K562 (cell line): ENCODE measurements at regions not wholly inside any gene's neighbourhood (a gene's known extent, or its start where the extent isn't known, plus 50 kb on each side); places are given as distances from the start of the nearest gene placed in this dataset.

ENCODE experiments used
- ATAC-seq: fragments of 200-7000 bp; cut with Tn5 transposase; 3 replicates; pipeline ENCODE4 v1.9.1; 2020; ENCODE audit warnings: moderate library complexity
- BruUV-seq: library from RNA; stranded (reverse); fragments of 400-500 nt; replicated peaks from 2 replicates; lab custom pipeline; 2021; lab: Mats Ljungman, UMichigan
- CTCF ChIA-PET: fragments of 300-600 bp; formaldehyde crosslinking; extraction: SDS; loops from one replicate; lab custom pipeline; 2021; ENCODE audit warnings: low intra/inter-chr PET ratio; lab: Yijun Ruan, JAX
- POLR2A ChIA-PET: fragments of 300-600, 350-650 bp; sonication (Branson Sonifier 250); formaldehyde crosslinking; extraction: SDS; loops from one replicate; lab custom pipeline; 2021; ENCODE audit warnings: antibody characterized with exemption, inconsistent platforms; lab: Yijun Ruan, JAX
- DNase-seq, 4 experiments: peaks; one replicate each; pipeline versions ENCODE4 v3.0.0 to v3.0.0-alpha.2; 2011 to 2018; ENCODE audit warnings: low spot score in 3 of 4, mixed read lengths in 3 of 4; ENCODE audit errors: extremely low read depth in 1 of 4
- FAIRE-seq: peaks from 2 replicates; lab custom pipeline; 2011; peaks lifted over from hg19 to GRCh38; lab: Jason Lieb, UNC
- H2AFZ ChIP-seq: 2 replicates; pipeline ENCODE4 v1.6.0; 2011; ENCODE audit warnings: low read depth, low read length, control low read depth, inconsistent platforms
- H3K27ac ChIP-seq: fragments of 200-600 bp; 3 replicates; pipeline ENCODE4 v1.8.0; 2011; ENCODE audit warnings: low read depth, mild to moderate bottlenecking, control low read depth, inconsistent platforms, low read length, moderate library complexity, mixed read lengths; ENCODE audit errors: extremely low read depth
- H3K27me3 ChIP-seq, 2 experiments: fragments of 300-600 bp in 1 of 2; 2 replicates in 1 of 2; 3 replicates in 1 of 2; pipeline versions ENCODE4 v1.6.0 to v1.8.0; 2011; ENCODE audit warnings: inconsistent platforms in 2 of 2, low read length in 2 of 2, mild to moderate bottlenecking in 1 of 2, mixed read lengths in 1 of 2, moderate library complexity in 1 of 2; ENCODE audit not compliant: control insufficient read depth in 2 of 2, insufficient read depth in 2 of 2
- H3K36me3 ChIP-seq: fragments of 300-600 bp; 3 replicates; pipeline ENCODE4 v1.8.0; 2011; ENCODE audit warnings: mild to moderate bottlenecking, low read length, inconsistent platforms; ENCODE audit not compliant: control insufficient read depth, insufficient read depth
- H3K4me1 ChIP-seq, 2 experiments: fragments of 200-600 bp in 1 of 2; replicated peaks in 1 of 2; 2 replicates in 1 of 2; 3 replicates in 1 of 2; pipeline versions ENCODE4 v1.5.1 to v1.8.0; 2011; ENCODE audit warnings: inconsistent platforms in 2 of 2, low read length in 2 of 2, mild to moderate bottlenecking in 1 of 2, mixed read lengths in 1 of 2, moderate library complexity in 1 of 2; ENCODE audit not compliant: control insufficient read depth in 2 of 2, insufficient read depth in 2 of 2
- H3K4me2 ChIP-seq: 2 replicates; pipeline ENCODE4 v1.6.1; 2011; ENCODE audit warnings: low read length, control low read depth, inconsistent platforms, mixed read lengths; ENCODE audit not compliant: insufficient read depth
- H3K4me3 ChIP-seq: fragments of 200-600 bp; sonication (generic), shearing (Covaris generic); 2 replicates; pipeline ENCODE4 v1.5.1; 2016; ENCODE audit warnings: control low read depth, inconsistent platforms
- H3K79me2 ChIP-seq: fragments of 200-600 bp; 3 replicates; pipeline ENCODE4 v1.8.0; 2011; ENCODE audit warnings: low read length, inconsistent platforms; ENCODE audit not compliant: control insufficient read depth, insufficient read depth
- H3K9ac ChIP-seq, 2 experiments: 2 replicates each; pipeline versions ENCODE4 v1.6.0 to v1.6.1; 2011; ENCODE audit warnings: low read depth in 2 of 2, low read length in 2 of 2, control low read depth in 1 of 2, inconsistent platforms in 1 of 2, mild to moderate bottlenecking in 1 of 2, mixed read lengths in 1 of 2; ENCODE audit not compliant: insufficient read depth in 1 of 2
- H3K9me1 ChIP-seq: one replicate; pipeline ENCODE4 v1.6.0; 2011; ENCODE audit warnings: inconsistent platforms, mild to moderate bottlenecking, low read length, moderate library complexity; ENCODE audit not compliant: control insufficient read depth, insufficient read depth
- H3K9me3 ChIP-seq: replicated peaks from 2 replicates; pipeline ENCODE4 v1.5.1; 2011; ENCODE audit warnings: low read depth, low read length, inconsistent platforms; ENCODE audit not compliant: control insufficient read depth, insufficient read depth
- H4K20me1 ChIP-seq: replicated peaks from 2 replicates; pipeline ENCODE4 v1.6.1; 2011; ENCODE audit warnings: low read length, inconsistent platforms, mixed read lengths; ENCODE audit not compliant: control insufficient read depth, insufficient read depth
- ARHGAP35 ChIP-seq: fragments of 450-650 bp; IDR thresholded peaks from 2 replicates; pipeline ENCODE4 v1.6.1; 2018; ENCODE audit not compliant: partially characterized antibody
- PHTF2 ChIP-seq: fragments of 250-450 bp; sonication (Bioruptor Pico); IDR thresholded peaks from 2 replicates; pipeline ENCODE4 v1.5.0; 2021; ENCODE audit warnings: mild to moderate bottlenecking
- PTBP1 ChIP-seq: fragments of 200-400 bp; formaldehyde crosslinking; IDR thresholded peaks from 2 replicates; pipeline ENCODE4 v1.6.1; 2017; ENCODE audit warnings: low read depth, low read length
- RFX1 ChIP-seq: fragments of 450-650 bp; IDR thresholded peaks from 2 replicates; pipeline ENCODE4 v1.6.1; 2016; ENCODE audit warnings: mild to moderate bottlenecking, moderate library complexity
- TFAM ChIP-seq: fragments of 250-450 bp; sonication (Bioruptor Pico); conservative IDR thresholded peaks from 2 replicates; pipeline ENCODE4 v1.5.0; 2021; ENCODE audit warnings: mild to moderate bottlenecking, moderate library complexity
- ZNF436 ChIP-seq: fragments of 250-450, 450-650 bp; sonication (Bioruptor Pico); formaldehyde crosslinking; IDR thresholded peaks from 2 replicates; pipeline ENCODE4 v1.7.0; 2020; ENCODE audit warnings: mild to moderate bottlenecking
- ZNF583 ChIP-seq: fragments of 250-450 bp; sonication (Bioruptor Pico); IDR thresholded peaks from 2 replicates; pipeline ENCODE4 v1.4.0; 2020
- WGBS: fragments of 100-300 bp; shearing (Covaris generic); methylation state at CpG from one replicate; pipeline ENCODE4 v1.1.6; 2016; ENCODE audit warnings: low coverage, mixed read lengths; ENCODE audit not compliant: insufficient coverage; ENCODE audit errors: missing lambda C conversion rate; 5-methylcytosine and 5-hydroxymethylcytosine counted together
- in situ Hi-C: fragments of 300-500 bp; cut with MboI; formaldehyde crosslinking; loops from 4 replicates; pipeline ENCODE4 v1.15.0; 2018; ENCODE audit warnings: inconsistent platforms, mixed read lengths
- intact Hi-C: fragments of 100-400 bp; cut with micrococcal nuclease; formaldehyde crosslinking; loops from 2 replicates; pipeline ENCODE4 v1.14.2; 2022
- TF ChIP-seq, protein P1 (sequence below), 2 experiments: fragments of 250-450 bp in 1 of 2; fragments of 450-650 bp in 1 of 2; sonication (Bioruptor Pico) in 1 of 2; IDR thresholded peaks; 2 replicates each; pipeline versions ENCODE4 v1.6.1 to v1.8.0; 2016 to 2021; ENCODE audit warnings: mild to moderate bottlenecking in 2 of 2, moderate library complexity in 2 of 2, missing compliant biosample characterization in 1 of 2, missing genetic modification characterization in 1 of 2
- TF ChIP-seq, protein P2 (sequence below): sonication (generic); formaldehyde crosslinking; IDR thresholded peaks from 2 replicates; pipeline ENCODE4 v1.8.1; 2022; ENCODE audit warnings: missing genetic modification reagents
- TF ChIP-seq, protein P3 (sequence below): fragments of 250-450 bp; sonication (Bioruptor Pico); IDR thresholded peaks from 2 replicates; pipeline ENCODE4 v1.8.0; 2021; ENCODE audit warnings: mild to moderate bottlenecking, moderate library complexity
- TF ChIP-seq, protein P4 (sequence below): fragments of 450-650 bp; IDR thresholded peaks from 2 replicates; pipeline ENCODE4 v1.6.1; 2017; ENCODE audit warnings: antibody characterized with exemption
- TF ChIP-seq, protein P5 (sequence below): fragments of 150-350 bp; conservative IDR thresholded peaks from 2 replicates; pipeline ENCODE4 v1.6.1; 2014; ENCODE audit warnings: low read length

DNA sequence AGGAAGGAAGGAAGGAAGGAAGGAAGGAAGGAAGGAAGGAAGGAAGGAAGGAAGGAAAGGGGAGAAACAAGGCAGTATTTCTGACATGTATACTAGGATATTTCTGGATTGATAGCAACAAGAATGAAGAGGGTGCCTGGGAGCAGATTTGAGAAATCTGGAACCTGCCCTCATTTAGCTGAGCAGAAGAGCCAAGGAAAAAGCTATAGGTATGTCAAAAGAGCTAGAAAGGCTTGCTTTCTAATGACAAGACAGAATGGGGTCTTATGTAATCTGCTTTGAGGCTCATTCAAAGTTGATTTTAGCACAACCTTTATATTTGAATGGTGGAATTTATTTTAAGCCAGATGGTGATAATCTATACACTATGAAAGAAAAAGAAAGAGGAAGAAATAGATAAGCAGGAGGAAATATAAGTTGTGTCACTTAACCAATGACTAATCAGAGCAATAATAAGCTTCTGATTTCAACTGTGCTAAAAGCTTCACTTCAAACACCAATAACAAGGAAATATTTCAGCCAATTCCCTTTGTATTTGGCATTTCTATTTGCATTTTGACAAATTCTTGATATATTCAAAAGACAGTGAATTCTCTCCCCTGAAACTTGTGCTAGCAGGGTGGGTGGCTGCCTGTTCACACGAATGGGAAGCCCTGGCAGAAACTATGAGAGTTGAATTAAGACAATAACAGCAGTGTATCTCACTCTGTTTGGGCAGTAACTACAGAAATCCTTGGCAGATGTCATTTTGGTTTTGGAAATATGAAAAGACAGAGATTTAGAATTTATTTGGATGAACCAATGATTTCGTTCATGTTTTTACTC is 76.3 kb upstream of the FLRT2 start:
- BruUV-seq, result no TSS peak
- intact Hi-C loops (no loop called here), in situ Hi-C loops (no loop called here)
- ChIA-PET CTCF (no interaction called here), POLR2A (no interaction called here)
- Histone ChIP-seq H3K4me1 (no peaks in the 10 kb centered on the region), H3K36me3 (no peaks in the 10 kb centered on the region), H4K20me1 (no peaks in the 10 kb centered on the region), H3K79me2 (no peaks in the 10 kb centered on the region), H3K27me3 (no peaks in the 10 kb centered on the region), H2AFZ (no peak overlapping the region), H3K9me3 (no peaks in the 10 kb centered on the region), H3K4me3 (no peak overlapping the region), H3K27ac (no peak overlapping the region), H3K4me2 (no peak overlapping the region), H3K9ac (no peak overlapping the region), H3K9me1 (no peaks in the 10 kb centered on the region)
- DNase-seq (no peak), ATAC-seq (no peak), FAIRE-seq (no peak)
- TF ChIP-seq, protein P1, sequence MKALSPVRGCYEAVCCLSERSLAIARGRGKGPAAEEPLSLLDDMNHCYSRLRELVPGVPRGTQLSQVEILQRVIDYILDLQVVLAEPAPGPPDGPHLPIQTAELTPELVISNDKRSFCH (CRISPR knock-in tag; IDR thresholded peaks at IDR 0.05), result no peak
- TF ChIP-seq, protein P1 (tag; IDR thresholded peaks at IDR 0.05), result no peak
- no peak for TF ChIP-seq PHTF2 (CRISPR knock-in tag)
- TF ChIP-seq, protein P2, sequence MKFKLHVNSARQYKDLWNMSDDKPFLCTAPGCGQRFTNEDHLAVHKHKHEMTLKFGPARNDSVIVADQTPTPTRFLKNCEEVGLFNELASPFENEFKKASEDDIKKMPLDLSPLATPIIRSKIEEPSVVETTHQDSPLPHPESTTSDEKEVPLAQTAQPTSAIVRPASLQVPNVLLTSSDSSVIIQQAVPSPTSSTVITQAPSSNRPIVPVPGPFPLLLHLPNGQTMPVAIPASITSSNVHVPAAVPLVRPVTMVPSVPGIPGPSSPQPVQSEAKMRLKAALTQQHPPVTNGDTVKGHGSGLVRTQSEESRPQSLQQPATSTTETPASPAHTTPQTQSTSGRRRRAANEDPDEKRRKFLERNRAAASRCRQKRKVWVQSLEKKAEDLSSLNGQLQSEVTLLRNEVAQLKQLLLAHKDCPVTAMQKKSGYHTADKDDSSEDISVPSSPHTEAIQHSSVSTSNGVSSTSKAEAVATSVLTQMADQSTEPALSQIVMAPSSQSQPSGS (CRISPR knock-in tag), result no peak
- TF ChIP-seq RFX1, result no peak
- TF ChIP-seq, protein P3, sequence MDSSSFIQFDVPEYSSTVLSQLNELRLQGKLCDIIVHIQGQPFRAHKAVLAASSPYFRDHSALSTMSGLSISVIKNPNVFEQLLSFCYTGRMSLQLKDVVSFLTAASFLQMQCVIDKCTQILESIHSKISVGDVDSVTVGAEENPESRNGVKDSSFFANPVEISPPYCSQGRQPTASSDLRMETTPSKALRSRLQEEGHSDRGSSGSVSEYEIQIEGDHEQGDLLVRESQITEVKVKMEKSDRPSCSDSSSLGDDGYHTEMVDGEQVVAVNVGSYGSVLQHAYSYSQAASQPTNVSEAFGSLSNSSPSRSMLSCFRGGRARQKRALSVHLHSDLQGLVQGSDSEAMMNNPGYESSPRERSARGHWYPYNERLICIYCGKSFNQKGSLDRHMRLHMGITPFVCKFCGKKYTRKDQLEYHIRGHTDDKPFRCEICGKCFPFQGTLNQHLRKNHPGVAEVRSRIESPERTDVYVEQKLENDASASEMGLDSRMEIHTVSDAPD (CRISPR knock-in tag), result no peak
- no peak for TF ChIP-seq ZNF436
- no peak for TF ChIP-seq TFAM (CRISPR knock-in tag)
- TF ChIP-seq, protein P4, sequence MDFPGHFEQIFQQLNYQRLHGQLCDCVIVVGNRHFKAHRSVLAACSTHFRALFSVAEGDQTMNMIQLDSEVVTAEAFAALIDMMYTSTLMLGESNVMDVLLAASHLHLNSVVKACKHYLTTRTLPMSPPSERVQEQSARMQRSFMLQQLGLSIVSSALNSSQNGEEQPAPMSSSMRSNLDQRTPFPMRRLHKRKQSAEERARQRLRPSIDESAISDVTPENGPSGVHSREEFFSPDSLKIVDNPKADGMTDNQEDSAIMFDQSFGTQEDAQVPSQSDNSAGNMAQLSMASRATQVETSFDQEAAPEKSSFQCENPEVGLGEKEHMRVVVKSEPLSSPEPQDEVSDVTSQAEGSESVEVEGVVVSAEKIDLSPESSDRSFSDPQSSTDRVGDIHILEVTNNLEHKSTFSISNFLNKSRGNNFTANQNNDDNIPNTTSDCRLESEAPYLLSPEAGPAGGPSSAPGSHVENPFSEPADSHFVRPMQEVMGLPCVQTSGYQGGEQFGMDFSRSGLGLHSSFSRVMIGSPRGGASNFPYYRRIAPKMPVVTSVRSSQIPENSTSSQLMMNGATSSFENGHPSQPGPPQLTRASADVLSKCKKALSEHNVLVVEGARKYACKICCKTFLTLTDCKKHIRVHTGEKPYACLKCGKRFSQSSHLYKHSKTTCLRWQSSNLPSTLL, result no peak
- TF ChIP-seq, protein P5, sequence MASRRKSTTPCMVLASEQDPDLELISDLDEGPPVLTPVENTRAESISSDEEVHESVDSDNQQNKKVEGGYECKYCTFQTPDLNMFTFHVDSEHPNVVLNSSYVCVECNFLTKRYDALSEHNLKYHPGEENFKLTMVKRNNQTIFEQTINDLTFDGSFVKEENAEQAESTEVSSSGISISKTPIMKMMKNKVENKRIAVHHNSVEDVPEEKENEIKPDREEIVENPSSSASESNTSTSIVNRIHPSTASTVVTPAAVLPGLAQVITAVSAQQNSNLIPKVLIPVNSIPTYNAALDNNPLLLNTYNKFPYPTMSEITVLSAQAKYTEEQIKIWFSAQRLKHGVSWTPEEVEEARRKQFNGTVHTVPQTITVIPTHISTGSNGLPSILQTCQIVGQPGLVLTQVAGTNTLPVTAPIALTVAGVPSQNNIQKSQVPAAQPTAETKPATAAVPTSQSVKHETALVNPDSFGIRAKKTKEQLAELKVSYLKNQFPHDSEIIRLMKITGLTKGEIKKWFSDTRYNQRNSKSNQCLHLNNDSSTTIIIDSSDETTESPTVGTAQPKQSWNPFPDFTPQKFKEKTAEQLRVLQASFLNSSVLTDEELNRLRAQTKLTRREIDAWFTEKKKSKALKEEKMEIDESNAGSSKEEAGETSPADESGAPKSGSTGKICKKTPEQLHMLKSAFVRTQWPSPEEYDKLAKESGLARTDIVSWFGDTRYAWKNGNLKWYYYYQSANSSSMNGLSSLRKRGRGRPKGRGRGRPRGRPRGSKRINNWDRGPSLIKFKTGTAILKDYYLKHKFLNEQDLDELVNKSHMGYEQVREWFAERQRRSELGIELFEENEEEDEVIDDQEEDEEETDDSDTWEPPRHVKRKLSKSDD, result no peak
- no peak for TF ChIP-seq ZNF583
- no peak for TF ChIP-seq ARHGAP35
- no peak for TF ChIP-seq PTBP1
- WGBS, result 0% methylated on average over 2 of the region's 2 CpGs
